ENCODE measurements at regions not wholly inside any gene's neighbourhood (a gene's known extent, or its start where the extent isn't known, plus 50 kb on each side); places are given as distances from the start of the nearest gene placed in this dataset.
"Not testable (repeated sequence)": the region's sequence is repeated elsewhere in the genome, so short reads cannot be mapped to it uniquely, and the experiment has no call there.

DNA sequence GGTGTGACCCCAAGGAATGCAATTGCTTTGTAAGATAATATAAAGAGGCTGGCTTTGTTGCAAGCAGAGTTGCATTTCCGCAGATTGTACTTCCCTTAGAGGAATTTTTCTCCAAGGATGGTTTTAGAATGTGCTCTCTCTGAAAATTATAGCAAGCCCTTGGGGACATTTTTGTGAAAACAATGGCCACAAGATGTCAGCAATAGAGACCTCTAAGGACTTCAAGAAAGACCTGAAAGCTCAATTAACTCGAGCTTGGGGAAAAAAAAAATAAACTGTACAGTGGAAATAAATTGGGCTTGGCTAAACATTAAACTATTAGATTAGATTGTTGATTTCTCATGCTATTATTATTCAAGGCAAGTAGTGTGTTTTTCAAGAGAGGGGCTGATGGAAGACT lies 81.3 kb upstream of the KYNU start:
- POLR2A ChIA-PET: no interaction called here
- Histone ChIP-seq H4K20me1 (ENCODE audit: insufficient read depth) (no peaks in the 10 kb centered on the region), H3K27ac (ENCODE audit: low read depth in 2 of 2, low read length in 1 of 2) (no peak overlapping the region), H3K9me2 (no peaks in the 10 kb centered on the region), H3K9ac (no peak overlapping the region), H3K79me2 (ENCODE audit: insufficient read depth) (no peaks in the 10 kb centered on the region), H3K9me3 (no peaks in the 10 kb centered on the region), H3K4me1 (ENCODE audit: control insufficient read depth in 1 of 2, insufficient read depth in 2 of 2, low read depth in 1 of 2, low read length in 1 of 2) (no peaks in the 10 kb centered on the region), H3K27me3 (ENCODE audit: insufficient read depth) (no peaks in the 10 kb centered on the region), H2AFZ (ENCODE audit: low read depth) (no peak overlapping the region), H3F3A (replicated peaks; ENCODE audit: insufficient read depth) (no peaks in the 10 kb centered on the region), H3K4me3 (ENCODE audit: low read depth in 2 of 2, low read length in 1 of 2) (no peak overlapping the region), H3K36me3 (replicated peaks in 1 of 2; ENCODE audit: control insufficient read depth in 1 of 2, insufficient read depth in 2 of 2, low read length in 1 of 2) (no peaks in the 10 kb centered on the region), H3K4me2 (no peak overlapping the region)
- CTCF ChIA-PET: interaction anchor here (0.8 kb wide), 1 partner anchor 1892 kb away, joined by 3 read pairs; no protein-coding TSS in a partner anchor
- TF ChIP-seq EZH2phosphoT487 (IDR thresholded peaks at IDR 0.05; ENCODE audit: borderline replicate concordance, low read depth) (no peak), NRF1 (IDR thresholded peaks at IDR 0.05; ENCODE audit: low read depth, low read length) (no peak), IRF3 (IDR thresholded peaks at IDR 0.05; ENCODE audit: low read depth, low read length) (no peak), RAD21 (IDR thresholded peaks at IDR 0.05; ENCODE audit: low read length) (no peak)
- TF ChIP-seq, protein P1, sequence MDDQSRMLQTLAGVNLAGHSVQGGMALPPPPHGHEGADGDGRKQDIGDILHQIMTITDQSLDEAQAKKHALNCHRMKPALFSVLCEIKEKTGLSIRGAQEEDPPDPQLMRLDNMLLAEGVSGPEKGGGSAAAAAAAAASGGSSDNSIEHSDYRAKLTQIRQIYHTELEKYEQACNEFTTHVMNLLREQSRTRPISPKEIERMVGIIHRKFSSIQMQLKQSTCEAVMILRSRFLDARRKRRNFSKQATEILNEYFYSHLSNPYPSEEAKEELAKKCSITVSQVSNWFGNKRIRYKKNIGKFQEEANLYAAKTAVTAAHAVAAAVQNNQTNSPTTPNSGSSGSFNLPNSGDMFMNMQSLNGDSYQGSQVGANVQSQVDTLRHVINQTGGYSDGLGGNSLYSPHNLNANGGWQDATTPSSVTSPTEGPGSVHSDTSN (IDR thresholded peaks at IDR 0.05): no peak
- WGBS (ENCODE audit: low lambda C conversion rate): 43% methylated on average over 2 of the region's 2 CpGs
- DNase-seq: no peak

GRCh38 chr2:142794850-142795249 lies 82.6 kb upstream of the KYNU start:
- DNase-seq: no peak
- WGBS (ENCODE audit: low lambda C conversion rate): 63% methylated on average over 1 of the region's 1 CpG
- no peaks in the 10 kb centered on the region for H3K27me3 ChIP-seq (ENCODE audit: insufficient read depth)
- no peaks in the 10 kb centered on the region for H3K36me3 ChIP-seq (replicated peaks in 1 of 2; ENCODE audit: control insufficient read depth in 1 of 2, insufficient read depth in 2 of 2, low read length in 1 of 2)
- no peaks in the 10 kb centered on the region for H3K9me2 ChIP-seq
- no peak overlapping the region for H3K27ac ChIP-seq (ENCODE audit: low read depth in 2 of 2, low read length in 1 of 2)
- no peak for TF ChIP-seq MAX (IDR thresholded peaks at IDR 0.05; ENCODE audit: low read depth)
- TF ChIP-seq, protein P2, sequence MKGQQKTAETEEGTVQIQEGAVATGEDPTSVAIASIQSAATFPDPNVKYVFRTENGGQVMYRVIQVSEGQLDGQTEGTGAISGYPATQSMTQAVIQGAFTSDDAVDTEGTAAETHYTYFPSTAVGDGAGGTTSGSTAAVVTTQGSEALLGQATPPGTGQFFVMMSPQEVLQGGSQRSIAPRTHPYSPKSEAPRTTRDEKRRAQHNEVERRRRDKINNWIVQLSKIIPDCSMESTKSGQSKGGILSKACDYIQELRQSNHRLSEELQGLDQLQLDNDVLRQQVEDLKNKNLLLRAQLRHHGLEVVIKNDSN (IDR thresholded peaks at IDR 0.05; ENCODE audit: borderline replicate concordance, low read depth): no peak
- TF ChIP-seq NFIC (IDR thresholded peaks at IDR 0.05; ENCODE audit: borderline replicate concordance): no peak
- no peak for TF ChIP-seq RFX5 (IDR thresholded peaks at IDR 0.05; ENCODE audit: low read length)
- TF ChIP-seq TAF1 (IDR thresholded peaks at IDR 0.05; ENCODE audit: borderline replicate concordance, low read depth, low read length): no peak
- H3F3A ChIP-seq (replicated peaks; ENCODE audit: insufficient read depth): no peaks in the 10 kb centered on the region
- H2AFZ ChIP-seq (ENCODE audit: low read depth): no peak overlapping the region
- no peak overlapping the region for H3K9ac ChIP-seq
- no peak overlapping the region for H3K4me3 ChIP-seq (ENCODE audit: low read depth in 2 of 2, low read length in 1 of 2)
- ChIA-PET POLR2A (no interaction called here), CTCF (no interaction called here)
- no peaks in the 10 kb centered on the region for H3K9me3 ChIP-seq
- no peaks in the 10 kb centered on the region for H3K4me1 ChIP-seq (ENCODE audit: control insufficient read depth in 1 of 2, insufficient read depth in 2 of 2, low read depth in 1 of 2, low read length in 1 of 2)
- no peaks in the 10 kb centered on the region for H4K20me1 ChIP-seq (ENCODE audit: insufficient read depth)
- no peaks in the 10 kb centered on the region for H3K79me2 ChIP-seq (ENCODE audit: insufficient read depth)
- H3K4me2 ChIP-seq: no peak overlapping the region

GRCh38 chr2:142792328-142792727 lies 85.1 kb upstream of the KYNU start:
- CTCF ChIA-PET; H3K4me1 ChIP-seq (ENCODE audit: control insufficient read depth in 1 of 2, insufficient read depth in 2 of 2, low read depth in 1 of 2, low read length in 1 of 2); H3K79me2 ChIP-seq (ENCODE audit: insufficient read depth); DNase-seq; H3K4me3 ChIP-seq (ENCODE audit: low read depth in 2 of 2, low read length in 1 of 2); H3K9ac ChIP-seq; H3F3A ChIP-seq (replicated peaks; ENCODE audit: insufficient read depth); H3K9me3 ChIP-seq; H3K9me2 ChIP-seq; POLR2A ChIA-PET; H3K27me3 ChIP-seq (ENCODE audit: insufficient read depth); H2AFZ ChIP-seq (ENCODE audit: low read depth); H4K20me1 ChIP-seq (ENCODE audit: insufficient read depth); H3K27ac ChIP-seq (ENCODE audit: low read depth in 2 of 2, low read length in 1 of 2); H3K4me2 ChIP-seq; H3K36me3 ChIP-seq (replicated peaks in 1 of 2; ENCODE audit: control insufficient read depth in 1 of 2, insufficient read depth in 2 of 2, low read length in 1 of 2): not testable (repeated sequence)
- 3% methylated on average over 3 of the region's 3 CpGs for WGBS (ENCODE audit: low lambda C conversion rate)
